GM19099 (cell line): ENCODE measurements at regions not wholly inside any gene's neighbourhood (a gene's known extent, or its start where the extent isn't known, plus 50 kb on each side); places are given as distances from the start of the nearest gene placed in this dataset.
A peak's percentile ranks its signal among the peaks of the same experiment; 100 is the strongest.

Experiments used
- POLR2A ChIP-seq: IDR thresholded peaks from 3 replicates; pipeline ENCODE4 v1.6.1; 2011; ENCODE audit warnings: low read depth; ENCODE audit not compliant: insufficient read length; ENCODE audit errors: extremely low read depth

DNA sequence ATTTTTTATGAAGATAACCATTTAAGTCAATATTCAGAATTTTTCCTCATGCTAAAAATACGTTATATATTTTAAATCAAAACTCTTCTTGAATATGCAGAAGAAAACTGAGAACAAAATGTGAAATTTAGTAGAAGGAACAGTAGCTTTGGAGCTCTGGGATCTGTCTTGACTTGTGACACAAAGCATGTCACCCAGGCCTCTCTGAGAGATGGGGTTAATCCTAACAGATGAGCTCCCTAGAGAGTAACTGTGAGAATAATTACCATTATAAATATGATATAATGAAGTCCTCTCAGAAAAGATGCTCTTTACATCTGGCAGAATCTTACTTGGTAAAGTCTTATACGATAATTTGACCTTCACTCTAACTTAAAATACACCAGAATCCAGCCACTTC lies 272.0 kb downstream of the PTPRC start:
- no peak for TF ChIP-seq POLR2A

DNA sequence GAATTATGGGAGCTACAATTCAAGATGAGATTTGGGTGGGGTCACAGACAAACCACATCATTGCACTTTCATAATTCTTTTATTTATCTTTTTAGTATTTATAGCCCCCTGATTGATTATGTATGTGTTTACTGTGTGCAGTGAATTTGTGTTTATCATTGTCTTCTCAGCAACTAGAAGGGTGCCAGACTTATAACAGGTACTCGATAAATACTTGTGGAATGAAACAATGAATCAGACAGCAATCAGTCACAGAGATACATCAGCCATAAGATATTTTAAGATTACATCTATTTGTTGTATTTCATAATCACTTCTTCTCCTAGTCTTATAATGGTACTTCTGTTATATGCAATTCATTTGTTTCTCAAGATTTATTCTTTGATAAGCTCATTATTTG lies 273.2 kb downstream of the PTPRC start:
- no peak for TF ChIP-seq POLR2A

DNA sequence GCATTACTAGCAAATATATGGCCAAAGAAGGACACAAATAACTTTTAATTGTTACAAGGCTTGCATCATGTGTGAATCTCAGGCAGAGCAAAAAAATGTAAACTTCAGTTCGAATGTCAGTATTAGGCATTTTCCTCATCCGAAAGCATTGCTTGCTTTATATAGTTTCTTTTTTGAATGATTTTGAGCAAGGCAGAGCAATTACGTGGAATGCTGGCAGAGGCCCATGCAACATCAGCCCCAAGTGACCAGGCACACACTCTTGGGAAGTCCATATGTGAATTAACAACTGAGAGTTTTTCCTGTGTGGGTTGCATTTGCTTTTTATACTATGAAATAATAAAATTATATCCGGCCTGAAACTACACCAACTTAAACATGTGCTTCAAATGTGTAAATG lies 274.8 kb downstream of the PTPRC start:
- TF ChIP-seq POLR2A = no peak

DNA sequence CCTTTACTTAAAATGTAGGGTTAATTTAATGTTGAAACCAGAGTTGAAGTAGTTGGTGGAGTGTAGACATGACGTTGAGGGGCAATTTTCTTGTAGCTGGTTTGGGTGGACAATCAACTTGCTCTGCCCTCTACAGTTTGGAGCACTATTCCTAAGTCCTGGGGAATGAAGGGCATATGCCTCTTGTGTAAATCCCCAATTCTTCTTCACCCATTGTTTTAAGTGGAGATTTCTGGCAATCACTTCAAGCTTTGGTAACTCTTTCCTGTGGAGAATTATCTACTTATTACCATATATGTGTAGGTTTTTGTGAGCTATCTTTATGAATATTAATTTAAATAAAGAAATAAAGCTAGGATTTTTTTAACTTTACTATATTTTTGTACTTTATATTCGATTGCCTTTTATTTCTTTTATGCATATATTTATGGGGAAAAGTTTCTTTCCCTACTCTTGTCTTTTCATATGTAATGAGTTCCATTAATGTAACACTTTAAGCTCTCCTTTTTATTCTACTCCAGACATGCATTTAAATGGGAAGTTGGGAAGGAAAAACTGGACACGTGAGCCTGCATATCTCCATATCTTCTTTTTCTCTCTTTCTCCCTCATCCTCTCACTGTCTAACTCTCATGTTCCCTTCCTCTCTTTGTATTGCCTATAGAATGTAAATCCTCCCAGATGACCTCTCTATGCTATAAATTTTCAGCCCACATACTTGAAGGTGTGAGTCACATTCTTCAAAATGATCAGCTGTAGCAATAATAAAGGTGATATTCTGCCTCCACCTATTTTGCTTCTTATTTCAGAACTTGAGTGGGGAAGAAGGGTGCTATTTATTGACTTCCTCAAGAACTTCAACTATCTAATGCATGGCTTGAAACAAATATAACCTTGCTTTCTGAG lies 276.7 kb downstream of the PTPRC start:
- TF ChIP-seq POLR2A = no peak

DNA sequence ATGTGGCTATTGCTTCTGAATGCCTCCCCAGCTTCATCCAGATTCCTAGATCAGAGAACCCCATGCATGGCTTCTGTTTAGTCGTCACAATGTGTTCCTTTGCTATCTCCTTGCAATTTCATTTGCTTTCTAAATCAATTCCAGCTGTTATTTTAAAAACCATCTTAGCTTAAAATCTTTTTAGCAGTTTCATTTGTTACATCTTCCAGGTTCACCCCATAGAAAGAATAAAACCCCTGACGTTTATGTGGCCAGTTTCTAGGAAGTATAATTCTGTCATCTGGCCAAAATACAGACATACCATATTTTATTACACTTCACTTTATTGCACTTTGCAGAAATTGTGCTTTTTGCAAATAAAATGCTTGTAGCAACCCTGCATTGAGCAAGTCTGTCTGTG lies 278.4 kb downstream of the PTPRC start:
- TF ChIP-seq POLR2A = no peak

DNA sequence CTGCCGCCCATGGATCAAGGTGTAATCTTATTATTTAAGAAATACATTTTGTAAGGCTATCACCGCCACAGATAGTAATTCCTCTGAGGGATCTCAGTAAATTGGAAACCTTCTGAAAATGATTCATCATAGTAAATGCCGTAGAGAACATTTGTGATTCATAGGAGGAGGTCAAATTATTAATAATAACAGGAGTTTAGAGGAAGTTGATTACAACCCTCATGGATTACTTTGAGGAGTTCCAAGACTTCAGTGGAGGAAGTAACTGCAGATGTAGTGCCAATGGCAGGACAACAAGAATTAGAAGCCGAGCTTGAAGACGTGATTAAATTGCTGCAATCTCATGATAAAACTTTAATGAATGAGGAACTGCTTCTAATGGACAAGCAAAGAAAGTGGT lies 280.1 kb downstream of the PTPRC start:
- TF ChIP-seq POLR2A = no peak

DNA sequence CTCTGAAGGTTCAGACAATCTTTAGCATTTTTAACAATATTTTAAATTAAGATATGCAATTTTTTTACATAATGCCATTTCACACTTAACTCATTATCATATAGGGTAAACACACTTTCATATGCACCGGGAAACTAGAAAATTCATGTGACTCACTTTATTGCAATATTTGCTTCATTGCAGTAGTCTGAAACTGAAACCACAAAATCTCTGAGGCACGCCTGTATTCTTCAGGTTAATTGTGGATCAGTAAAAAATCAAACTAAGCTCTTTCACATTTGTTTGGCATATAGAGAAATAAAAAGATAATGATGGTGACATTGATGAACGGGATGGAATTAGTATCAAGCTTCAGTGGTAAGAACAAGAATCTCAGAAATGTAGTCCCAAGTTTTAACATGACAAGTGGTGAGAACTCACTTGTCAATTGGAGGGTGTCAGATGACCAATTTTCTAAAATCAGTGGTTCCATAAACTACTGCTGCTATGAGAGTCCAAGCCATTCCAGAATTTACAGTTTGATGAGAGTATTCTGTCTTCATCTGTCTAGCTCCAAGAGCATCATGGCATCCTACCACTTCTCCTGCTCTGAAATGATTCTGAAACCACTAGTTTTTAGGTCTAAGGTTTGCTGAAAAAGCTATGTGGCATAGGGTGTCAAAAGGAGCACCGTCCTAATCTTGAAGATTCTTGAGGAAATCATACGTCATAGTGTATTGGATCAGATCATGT lies 281.0 kb downstream of the PTPRC start:
- TF ChIP-seq POLR2A = no peak

DNA sequence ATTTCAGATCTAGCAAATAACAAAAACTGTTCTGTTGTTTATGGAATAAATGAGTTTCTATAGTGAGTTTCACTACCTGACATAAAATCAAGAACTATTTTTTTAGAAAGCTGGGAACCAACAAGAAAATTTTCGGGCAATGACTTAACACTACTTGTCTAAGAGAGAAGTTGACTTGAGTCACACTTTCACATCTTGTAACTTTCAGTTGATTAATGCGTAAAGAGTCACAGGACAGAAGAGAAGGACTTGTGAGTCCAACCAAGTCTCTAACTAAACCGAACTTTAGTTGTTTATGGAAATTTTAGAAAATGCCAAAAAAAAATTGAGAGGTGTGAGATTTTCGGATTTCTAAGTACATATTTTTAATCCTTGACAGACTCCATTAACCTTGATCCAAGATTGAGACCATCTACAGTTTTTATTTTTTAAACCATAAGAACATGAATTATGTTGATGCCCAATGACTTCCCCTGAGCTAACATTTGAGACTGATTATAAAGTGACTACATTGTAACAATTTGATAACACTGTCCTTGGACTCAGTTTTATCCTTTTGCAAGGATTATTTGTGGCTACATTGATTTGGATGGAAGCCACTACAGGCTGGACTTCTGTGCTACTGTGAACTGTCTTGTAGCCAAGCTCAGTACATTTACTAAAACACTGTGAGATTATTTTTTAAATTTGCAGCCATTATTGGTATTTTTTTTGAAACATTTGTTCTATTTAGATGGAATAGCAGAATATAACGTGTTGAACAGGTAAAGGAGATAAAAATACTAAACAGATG lies 284.0 kb downstream of the PTPRC start:
- TF ChIP-seq POLR2A = no peak

DNA sequence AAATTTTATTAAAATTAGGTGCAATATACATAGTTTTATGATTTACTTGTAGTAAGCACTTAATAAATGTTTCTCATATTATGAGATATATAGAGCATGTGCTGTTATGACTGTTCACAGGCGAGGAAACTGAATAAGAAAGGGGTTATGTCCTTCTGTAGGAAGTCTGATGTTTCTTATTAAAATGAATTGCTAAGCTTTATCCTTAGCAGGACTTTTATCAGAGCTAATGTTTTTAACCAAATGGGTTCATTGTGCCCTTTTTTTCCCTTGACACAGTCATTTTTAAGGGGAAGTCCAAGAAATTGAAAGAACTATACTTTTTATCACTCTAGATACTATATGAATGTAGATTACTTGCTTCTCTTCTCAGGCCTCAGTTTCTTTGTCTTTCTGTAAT lies 285.2 kb downstream of the PTPRC start:
- no peak for TF ChIP-seq POLR2A

DNA sequence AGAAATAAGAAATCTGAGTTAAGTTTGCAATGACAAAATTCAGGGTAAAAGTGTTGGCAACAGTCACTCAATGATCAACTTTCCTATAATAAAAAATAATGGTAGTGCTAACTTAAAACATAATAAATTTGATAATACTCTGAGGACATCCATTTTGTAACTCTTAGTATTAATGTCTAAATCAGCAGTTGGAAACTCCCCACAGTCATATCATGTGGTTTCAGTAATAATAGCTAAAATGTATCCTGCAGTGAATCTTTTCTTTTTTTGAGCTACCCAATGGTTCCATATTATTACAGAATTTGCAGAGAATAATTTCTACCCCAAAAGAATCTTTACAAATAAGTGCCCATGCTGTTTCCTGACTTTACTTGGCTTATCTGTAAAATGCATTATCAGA lies 286.7 kb downstream of the PTPRC start:
- TF ChIP-seq POLR2A = no peak

DNA sequence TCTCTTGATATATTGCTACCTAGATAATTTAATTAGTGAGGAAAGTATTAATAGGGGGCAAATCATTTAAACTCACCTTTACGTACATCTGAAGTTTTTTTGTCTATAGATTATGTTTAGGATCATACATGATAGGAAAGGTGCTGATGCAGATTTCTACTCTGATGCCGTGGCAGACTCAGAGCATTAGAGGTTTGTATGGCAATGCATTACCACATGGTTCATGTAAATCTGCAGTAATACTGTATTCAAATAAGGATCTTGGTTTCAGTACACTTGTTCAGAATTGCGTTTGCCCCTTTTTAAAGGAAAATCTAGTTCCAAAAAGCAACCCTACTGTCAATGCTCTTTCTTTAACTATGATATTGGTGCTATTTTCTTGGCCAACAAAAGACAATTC lies 288.3 kb downstream of the PTPRC start:
- TF ChIP-seq POLR2A = no peak

DNA sequence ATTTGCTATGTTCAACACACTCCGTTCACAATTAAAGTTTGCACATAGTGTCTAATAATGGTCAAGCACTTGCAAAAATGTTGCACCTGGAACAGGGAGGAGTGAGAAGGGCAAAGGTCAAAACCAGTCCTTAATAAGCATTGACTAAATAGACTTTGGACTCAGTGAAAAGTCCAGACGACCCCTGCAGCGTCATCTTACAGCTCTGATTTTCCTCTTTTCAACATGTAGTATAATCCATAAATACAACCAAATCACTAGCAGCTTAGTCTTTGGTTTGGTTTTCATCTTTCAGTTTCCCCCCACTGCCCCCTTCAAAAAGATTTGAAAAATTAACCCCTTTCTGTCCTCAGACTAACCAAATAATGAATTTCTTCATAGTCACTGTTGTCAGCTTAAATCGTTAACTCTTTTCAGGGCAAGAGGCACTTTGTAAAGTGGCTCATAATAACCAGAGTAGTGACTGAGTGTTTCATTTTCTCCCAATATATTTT lies 290.3 kb downstream of the PTPRC start:
- no peak for TF ChIP-seq POLR2A

DNA sequence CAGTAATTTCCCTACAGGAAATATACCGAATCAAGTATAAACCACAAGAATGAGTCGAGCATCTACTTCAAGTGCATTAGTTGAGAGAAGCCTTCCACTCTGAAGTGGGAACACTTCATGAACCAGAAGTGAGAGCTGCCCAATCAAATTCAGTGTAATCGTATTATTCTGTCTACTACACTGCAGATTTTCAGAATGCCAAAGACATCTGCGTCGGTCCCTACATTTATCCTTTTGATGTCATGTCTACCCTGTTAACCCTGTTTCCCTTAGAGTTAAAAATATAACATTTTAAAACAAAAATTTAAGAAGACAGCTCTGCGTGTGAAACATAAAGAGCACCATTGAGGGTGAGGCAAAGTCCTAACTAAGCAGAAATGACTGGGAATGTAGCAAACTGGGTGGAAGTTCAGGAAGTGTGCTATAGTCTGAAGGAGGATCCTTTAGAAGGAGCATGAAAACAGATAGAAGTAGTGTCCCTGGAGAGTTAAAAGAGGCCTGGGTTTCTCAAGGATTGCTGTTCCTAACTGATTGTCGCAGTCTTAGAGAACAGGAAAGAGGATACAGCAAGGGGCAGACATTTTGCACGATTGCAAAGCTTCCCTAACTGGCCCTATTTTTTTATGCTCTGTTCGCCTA lies 291.2 kb downstream of the PTPRC start:
- peak; percentile 42 for TF ChIP-seq POLR2A

DNA sequence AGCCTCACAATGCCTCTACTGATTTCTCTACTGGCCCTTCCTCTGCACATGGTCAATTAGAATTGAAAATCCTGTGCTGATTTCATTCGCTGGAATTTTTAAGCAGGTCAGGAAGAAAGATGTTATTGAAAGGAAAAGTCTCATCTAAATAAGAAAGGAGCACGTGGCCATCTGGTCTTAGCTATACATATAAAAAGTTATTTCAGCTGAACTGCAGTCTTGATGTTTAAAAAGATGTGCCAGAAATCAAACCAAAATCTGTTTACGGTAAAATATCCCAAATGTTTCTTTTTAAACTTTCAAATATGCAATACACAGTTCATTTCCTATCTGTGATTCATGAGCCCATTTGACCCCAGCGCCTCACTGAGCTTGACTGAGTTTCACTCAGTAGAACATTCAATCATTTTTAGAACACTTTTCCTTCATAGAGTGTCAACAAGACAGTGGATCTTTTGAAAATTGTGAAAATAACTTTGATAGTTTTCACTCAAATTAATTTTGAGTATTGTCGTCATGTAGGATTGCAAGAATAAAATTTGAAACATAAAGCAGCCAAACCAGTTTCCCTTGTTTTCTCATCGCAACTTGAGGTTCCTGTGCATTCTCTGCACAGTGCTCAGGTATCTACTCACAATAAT lies 293.6 kb downstream of the PTPRC start:
- no peak for TF ChIP-seq POLR2A
